ENCODE measurements at regions not wholly inside any gene's neighbourhood (a gene's known extent, or its start where the extent isn't known, plus 50 kb on each side); places are given as distances from the start of the nearest gene placed in this dataset.

DNA sequence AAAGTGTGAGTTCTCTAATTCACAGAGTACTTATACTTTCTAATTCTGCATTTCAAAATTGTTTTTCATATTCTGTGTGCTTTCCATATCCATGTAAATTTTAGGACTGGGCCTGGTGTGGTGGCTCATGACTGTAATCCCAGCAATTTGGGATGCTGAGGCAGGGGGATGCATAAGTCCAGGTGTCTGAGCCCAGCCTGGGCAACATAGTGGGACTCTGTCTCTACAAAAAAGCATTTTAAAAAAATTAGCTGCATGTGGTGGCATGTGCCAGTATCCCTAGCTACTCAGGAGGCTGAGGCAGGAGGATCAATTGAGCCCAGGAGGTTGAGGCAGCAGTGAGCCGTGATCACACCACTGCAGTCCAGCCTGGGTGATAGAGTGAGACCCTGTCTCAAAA lies 382.6 kb upstream of the AKR1E2 start:
- Mint-ChIP-seq H3K36me3 (ENCODE audit: low read depth, unreplicated experiment) (no peaks in the 10 kb centered on the region), H3K27ac (ENCODE audit: unreplicated experiment) (no peak overlapping the region), H3K4me3 (ENCODE audit: unreplicated experiment) (no peak overlapping the region), H3K4me1 (ENCODE audit: unreplicated experiment) (peaks cover 11% of the 10 kb centered on the region), H3K27me3 (ENCODE audit: unreplicated experiment) (no peaks in the 10 kb centered on the region), H3K9me3 (ENCODE audit: unreplicated experiment) (no peaks in the 10 kb centered on the region)
- no peak for DNase-seq (ENCODE audit: low spot score)
- TF ChIP-seq, protein P1, sequence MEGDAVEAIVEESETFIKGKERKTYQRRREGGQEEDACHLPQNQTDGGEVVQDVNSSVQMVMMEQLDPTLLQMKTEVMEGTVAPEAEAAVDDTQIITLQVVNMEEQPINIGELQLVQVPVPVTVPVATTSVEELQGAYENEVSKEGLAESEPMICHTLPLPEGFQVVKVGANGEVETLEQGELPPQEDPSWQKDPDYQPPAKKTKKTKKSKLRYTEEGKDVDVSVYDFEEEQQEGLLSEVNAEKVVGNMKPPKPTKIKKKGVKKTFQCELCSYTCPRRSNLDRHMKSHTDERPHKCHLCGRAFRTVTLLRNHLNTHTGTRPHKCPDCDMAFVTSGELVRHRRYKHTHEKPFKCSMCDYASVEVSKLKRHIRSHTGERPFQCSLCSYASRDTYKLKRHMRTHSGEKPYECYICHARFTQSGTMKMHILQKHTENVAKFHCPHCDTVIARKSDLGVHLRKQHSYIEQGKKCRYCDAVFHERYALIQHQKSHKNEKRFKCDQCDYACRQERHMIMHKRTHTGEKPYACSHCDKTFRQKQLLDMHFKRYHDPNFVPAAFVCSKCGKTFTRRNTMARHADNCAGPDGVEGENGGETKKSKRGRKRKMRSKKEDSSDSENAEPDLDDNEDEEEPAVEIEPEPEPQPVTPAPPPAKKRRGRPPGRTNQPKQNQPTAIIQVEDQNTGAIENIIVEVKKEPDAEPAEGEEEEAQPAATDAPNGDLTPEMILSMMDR (IDR thresholded peaks at IDR 0.05; ENCODE audit: unreplicated experiment) = no peak

DNA sequence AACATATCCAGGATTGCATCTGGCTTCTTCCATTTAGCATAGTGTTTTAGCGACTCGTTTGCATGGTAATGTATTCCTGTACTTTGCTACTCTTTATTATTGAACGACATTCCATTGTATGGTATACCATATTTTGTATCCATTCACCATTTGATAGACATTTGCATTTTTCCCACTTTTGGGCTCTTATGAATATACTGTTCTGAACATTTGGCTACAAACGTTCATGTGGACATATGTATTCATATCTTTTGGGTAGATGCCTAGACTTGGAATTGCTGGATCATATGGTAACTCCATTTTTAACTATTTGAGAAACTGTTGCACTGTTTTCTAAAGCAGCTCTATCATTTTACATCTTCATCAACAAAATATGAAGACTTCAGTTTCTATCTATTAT lies 383.7 kb upstream of the AKR1E2 start:
- TF ChIP-seq, protein P1 (IDR thresholded peaks at IDR 0.05; ENCODE audit: unreplicated experiment) = no peak
- Mint-ChIP-seq H3K4me1 (ENCODE audit: unreplicated experiment) (peaks cover 7% of the 10 kb centered on the region), H3K4me3 (ENCODE audit: unreplicated experiment) (no peak overlapping the region), H3K36me3 (ENCODE audit: low read depth, unreplicated experiment) (no peaks in the 10 kb centered on the region), H3K9me3 (ENCODE audit: unreplicated experiment) (no peaks in the 10 kb centered on the region), H3K27me3 (ENCODE audit: unreplicated experiment) (no peaks in the 10 kb centered on the region), H3K27ac (ENCODE audit: unreplicated experiment) (no peak overlapping the region)
- no peak for DNase-seq (ENCODE audit: low spot score)

DNA sequence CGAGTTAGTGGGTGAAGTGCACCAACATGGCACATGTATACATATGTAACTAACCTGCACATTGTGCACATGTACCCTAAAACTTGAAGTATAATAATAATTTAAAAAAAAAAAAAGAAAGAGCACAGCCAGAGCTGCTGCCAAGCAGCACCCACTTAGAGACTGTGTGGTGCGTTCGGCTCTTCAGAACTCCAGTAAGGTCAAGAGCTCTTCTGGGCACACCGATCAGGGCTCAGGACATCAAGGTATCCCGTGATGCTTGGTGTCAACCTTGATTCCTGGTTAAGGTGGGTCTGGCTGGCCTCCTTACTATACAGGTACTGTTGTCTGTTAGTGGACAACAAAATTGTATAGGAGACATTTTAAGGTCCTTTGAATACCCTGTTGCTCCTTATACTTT lies 385.7 kb upstream of the AKR1E2 start:
- H3K36me3 Mint-ChIP-seq (ENCODE audit: low read depth, unreplicated experiment) = no peaks in the 10 kb centered on the region
- DNase-seq (ENCODE audit: low spot score) = no peak
- H3K27ac Mint-ChIP-seq (ENCODE audit: unreplicated experiment) = no peak overlapping the region
- H3K9me3 Mint-ChIP-seq (ENCODE audit: unreplicated experiment) = no peaks in the 10 kb centered on the region
- TF ChIP-seq, protein P1 (IDR thresholded peaks at IDR 0.05; ENCODE audit: unreplicated experiment) = no peak
- no peak overlapping the region for H3K4me3 Mint-ChIP-seq (ENCODE audit: unreplicated experiment)
- H3K27me3 Mint-ChIP-seq (ENCODE audit: unreplicated experiment) = no peaks in the 10 kb centered on the region
- peaks cover 7% of the 10 kb centered on the region for H3K4me1 Mint-ChIP-seq (ENCODE audit: unreplicated experiment)

DNA sequence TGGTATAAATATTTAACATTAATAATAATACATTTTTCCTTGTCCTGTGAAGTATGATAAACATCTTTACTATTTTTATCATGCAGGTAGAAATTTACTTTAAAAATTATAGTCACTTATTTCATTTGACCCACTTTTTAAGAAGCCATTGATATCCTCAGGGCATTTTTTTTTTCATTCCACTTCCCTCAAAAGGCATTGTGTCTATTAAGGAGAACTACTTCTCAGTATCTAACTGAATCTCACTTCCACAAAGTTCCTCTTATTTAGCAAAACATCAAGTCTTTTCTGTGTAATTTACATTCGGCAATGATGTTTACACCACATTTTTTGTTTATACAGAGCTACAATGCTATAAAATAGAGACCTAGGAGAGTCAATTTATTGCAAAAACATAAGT lies 388.2 kb upstream of the AKR1E2 start:
- Mint-ChIP-seq H3K4me3 (ENCODE audit: unreplicated experiment) (no peak overlapping the region), H3K27ac (ENCODE audit: unreplicated experiment) (no peak overlapping the region), H3K4me1 (ENCODE audit: unreplicated experiment) (peaks cover 7% of the 10 kb centered on the region), H3K36me3 (ENCODE audit: low read depth, unreplicated experiment) (no peaks in the 10 kb centered on the region), H3K27me3 (ENCODE audit: unreplicated experiment) (no peaks in the 10 kb centered on the region), H3K9me3 (ENCODE audit: unreplicated experiment) (no peaks in the 10 kb centered on the region)
- TF ChIP-seq, protein P1 (IDR thresholded peaks at IDR 0.05; ENCODE audit: unreplicated experiment) = no peak
- DNase-seq (ENCODE audit: low spot score) = no peak

DNA sequence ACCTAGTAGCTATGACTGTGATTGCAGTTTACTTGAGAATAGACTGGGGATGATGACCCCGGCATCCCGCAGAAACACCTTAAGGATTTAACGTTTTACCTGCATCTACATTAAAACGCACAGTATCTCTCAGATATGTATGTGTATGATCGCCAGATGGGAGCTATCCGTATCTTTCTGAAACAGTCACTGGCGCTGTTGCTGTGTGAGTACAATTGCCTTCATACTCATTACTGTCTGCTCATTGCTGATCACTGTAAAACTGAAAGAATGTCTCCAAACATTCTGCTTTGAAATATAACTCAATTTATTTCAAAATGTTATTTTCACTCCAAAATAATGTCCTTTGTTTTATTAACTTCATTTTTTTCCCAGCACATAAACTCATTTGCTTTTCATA lies 388.9 kb upstream of the AKR1E2 start:
- TF ChIP-seq, protein P1 (IDR thresholded peaks at IDR 0.05; ENCODE audit: unreplicated experiment) = no peak
- Mint-ChIP-seq H3K4me1 (ENCODE audit: unreplicated experiment) (peaks cover 7% of the 10 kb centered on the region), H3K36me3 (ENCODE audit: low read depth, unreplicated experiment) (no peaks in the 10 kb centered on the region), H3K27ac (ENCODE audit: unreplicated experiment) (no peak overlapping the region), H3K4me3 (ENCODE audit: unreplicated experiment) (no peak overlapping the region), H3K27me3 (ENCODE audit: unreplicated experiment) (no peaks in the 10 kb centered on the region), H3K9me3 (ENCODE audit: unreplicated experiment) (no peaks in the 10 kb centered on the region)
- DNase-seq (ENCODE audit: low spot score) = no peak

Measured in endothelial cell (in vitro differentiated cells).